Keratinocyte (primary cell): ENCODE measurements at regions not wholly inside any gene's neighbourhood (a gene's known extent, or its start where the extent isn't known, plus 50 kb on each side); places are given as distances from the start of the nearest gene placed in this dataset.
A peak's percentile ranks its signal among the peaks of the same experiment; 100 is the strongest.

Experiments used
- DNase-seq: peaks from one replicate; pipeline ENCODE4 v3.0.0-alpha.2; 2011; ENCODE audit warnings: low read depth, missing footprints, low spot score
- FAIRE-seq: peaks from 2 replicates; lab custom pipeline; 2011; peaks lifted over from hg19 to GRCh38; lab: Jason Lieb, UNC
- H2AFZ ChIP-seq: 2 replicates; pipeline ENCODE4 v1.6.0; 2012; ENCODE audit warnings: low read length, control low read depth, inconsistent platforms; ENCODE audit not compliant: control insufficient read depth
- H3K27ac ChIP-seq: 2 replicates; pipeline ENCODE4 v1.5.1; 2011; ENCODE audit warnings: low read length; ENCODE audit not compliant: control insufficient read depth, insufficient read depth
- H3K27me3 ChIP-seq: 3 replicates; pipeline ENCODE4 v1.6.0; 2011; ENCODE audit warnings: low read length; ENCODE audit not compliant: control insufficient read depth, insufficient read depth; ENCODE audit errors: extremely low read depth
- H3K36me3 ChIP-seq, 2 experiments: 2 replicates in 1 of 2; 3 replicates in 1 of 2; pipeline ENCODE4 v1.5.1; 2011; ENCODE audit warnings: low read length in 2 of 2, mild to moderate bottlenecking in 1 of 2; ENCODE audit not compliant: control insufficient read depth in 2 of 2, insufficient read depth in 2 of 2; ENCODE audit errors: extremely low read depth in 1 of 2
- H3K4me1 ChIP-seq: 3 replicates; pipeline ENCODE4 v1.5.1; 2011; ENCODE audit warnings: low read length; ENCODE audit not compliant: control insufficient read depth, insufficient read depth; ENCODE audit errors: extremely low read depth
- H3K4me2 ChIP-seq: 3 replicates; pipeline ENCODE4 v1.6.0; 2011; ENCODE audit warnings: low read depth, low read length; ENCODE audit not compliant: control insufficient read depth, insufficient read depth; ENCODE audit errors: extremely low read depth
- H3K4me3 ChIP-seq, 3 experiments: fragments of 200-600 bp in 1 of 3; sonication (generic) in 1 of 3; 2 replicates in 2 of 3; 3 replicates in 1 of 3; pipeline ENCODE4 v1.5.1; 2011 to 2016; ENCODE audit warnings: low read length in 3 of 3, mild to moderate bottlenecking in 3 of 3, control low read depth in 2 of 3, inconsistent platforms in 1 of 3, low read depth in 1 of 3, mixed read lengths in 1 of 3, mixed run types in 1 of 3, moderate library complexity in 1 of 3; ENCODE audit not compliant: control insufficient read depth in 2 of 3, insufficient read depth in 2 of 3; ENCODE audit errors: extremely low read depth in 1 of 3
- H3K79me2 ChIP-seq: 2 replicates; pipeline ENCODE4 v1.6.0; 2012; ENCODE audit warnings: low read length; ENCODE audit not compliant: control insufficient read depth, insufficient read depth
- H3K9ac ChIP-seq: 3 replicates; pipeline ENCODE4 v1.6.0; 2011; ENCODE audit warnings: low read length; ENCODE audit not compliant: control insufficient read depth, insufficient read depth; ENCODE audit errors: extremely low read depth
- H3K9me1 ChIP-seq: 3 replicates; pipeline ENCODE4 v1.6.0; 2011; ENCODE audit warnings: low read length; ENCODE audit not compliant: control insufficient read depth, insufficient read depth; ENCODE audit errors: extremely low read depth
- H3K9me3 ChIP-seq: 2 replicates; pipeline ENCODE4 v1.5.1; 2012; ENCODE audit warnings: low read depth, low read length; ENCODE audit not compliant: control insufficient read depth
- H4K20me1 ChIP-seq: 3 replicates; pipeline ENCODE4 v1.6.0; 2011; ENCODE audit warnings: low read length; ENCODE audit not compliant: control insufficient read depth, insufficient read depth; ENCODE audit errors: extremely low read depth
- EZH2 ChIP-seq: IDR thresholded peaks from one replicate; pipeline ENCODE4 v1.6.1; 2012; ENCODE audit warnings: inconsistent platforms, mild to moderate bottlenecking, low read length, moderate library complexity
- dilution Hi-C: fragments of 300-500 bp; cut with MboI; formaldehyde crosslinking; loops from one replicate; pipeline ENCODE4 v1.7.0; 2020; ENCODE audit warnings: low sequenced_read_pairs; ENCODE audit not compliant: extremely low pct_ligation_motif_present
- TF ChIP-seq, protein P1 (sequence below), 3 experiments: IDR thresholded peaks in 1 of 3; conservative IDR thresholded peaks in 1 of 3; optimal IDR thresholded peaks in 1 of 3; 2 replicates in 2 of 3; 3 replicates in 1 of 3; pipeline versions ENCODE3 to v1.5.1; 2011; ENCODE audit warnings: low read length in 3 of 3, mild to moderate bottlenecking in 3 of 3, moderate library complexity in 2 of 3, control low read depth in 1 of 3, inconsistent platforms in 1 of 3; ENCODE audit not compliant: insufficient read depth in 2 of 3; ENCODE audit errors: extremely low read depth in 1 of 3

DNA sequence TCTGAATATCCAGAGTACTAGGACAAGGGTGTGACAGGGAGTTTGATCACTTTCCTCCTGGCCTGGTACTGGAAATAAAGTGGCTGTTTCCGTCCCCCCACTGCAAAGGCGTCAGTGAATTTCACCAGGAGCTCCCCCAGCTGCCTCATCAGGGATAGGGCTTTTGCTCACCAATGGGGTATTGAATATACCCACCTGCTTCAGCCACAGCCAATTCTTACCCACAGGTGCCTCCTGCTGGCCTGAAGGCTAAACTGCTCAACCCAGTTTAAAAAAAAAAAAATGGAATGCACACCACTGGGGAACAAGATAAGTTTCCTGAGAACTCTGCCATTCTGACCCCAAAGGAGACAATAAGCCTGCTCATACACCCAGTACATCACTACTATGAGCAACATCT, 65.3 kb upstream of the MS4A8 start:
- Histone ChIP-seq H3K79me2 (no peaks in the 10 kb centered on the region), H3K4me3 (no peak overlapping the region), H3K4me1 (no peaks in the 10 kb centered on the region), H3K27me3 (no peaks in the 10 kb centered on the region), H2AFZ (no peak overlapping the region), H3K27ac (no peak overlapping the region), H3K9me3 (no peaks in the 10 kb centered on the region), H3K9ac (no peak overlapping the region), H3K36me3 (no peaks in the 10 kb centered on the region), H3K9me1 (no peaks in the 10 kb centered on the region), H4K20me1 (no peaks in the 10 kb centered on the region), H3K4me2 (no peak overlapping the region)
- TF ChIP-seq, protein P1, sequence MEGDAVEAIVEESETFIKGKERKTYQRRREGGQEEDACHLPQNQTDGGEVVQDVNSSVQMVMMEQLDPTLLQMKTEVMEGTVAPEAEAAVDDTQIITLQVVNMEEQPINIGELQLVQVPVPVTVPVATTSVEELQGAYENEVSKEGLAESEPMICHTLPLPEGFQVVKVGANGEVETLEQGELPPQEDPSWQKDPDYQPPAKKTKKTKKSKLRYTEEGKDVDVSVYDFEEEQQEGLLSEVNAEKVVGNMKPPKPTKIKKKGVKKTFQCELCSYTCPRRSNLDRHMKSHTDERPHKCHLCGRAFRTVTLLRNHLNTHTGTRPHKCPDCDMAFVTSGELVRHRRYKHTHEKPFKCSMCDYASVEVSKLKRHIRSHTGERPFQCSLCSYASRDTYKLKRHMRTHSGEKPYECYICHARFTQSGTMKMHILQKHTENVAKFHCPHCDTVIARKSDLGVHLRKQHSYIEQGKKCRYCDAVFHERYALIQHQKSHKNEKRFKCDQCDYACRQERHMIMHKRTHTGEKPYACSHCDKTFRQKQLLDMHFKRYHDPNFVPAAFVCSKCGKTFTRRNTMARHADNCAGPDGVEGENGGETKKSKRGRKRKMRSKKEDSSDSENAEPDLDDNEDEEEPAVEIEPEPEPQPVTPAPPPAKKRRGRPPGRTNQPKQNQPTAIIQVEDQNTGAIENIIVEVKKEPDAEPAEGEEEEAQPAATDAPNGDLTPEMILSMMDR (optimal IDR thresholded peaks at IDR 0.05 in 1 of 3, IDR thresholded peaks at IDR 0.05 in 1 of 3, conservative IDR thresholded peaks at IDR 0.05 in 1 of 3; ENCODE audit: extremely low read depth in 1 of 3, insufficient read depth in 2 of 3, low read length in 3 of 3), result peak in 1 of 3 experiments; percentile 49
- no peak for TF ChIP-seq EZH2
- DNase-seq, result no peak
- dilution Hi-C loops, result no loop called here
- no peak for FAIRE-seq

DNA sequence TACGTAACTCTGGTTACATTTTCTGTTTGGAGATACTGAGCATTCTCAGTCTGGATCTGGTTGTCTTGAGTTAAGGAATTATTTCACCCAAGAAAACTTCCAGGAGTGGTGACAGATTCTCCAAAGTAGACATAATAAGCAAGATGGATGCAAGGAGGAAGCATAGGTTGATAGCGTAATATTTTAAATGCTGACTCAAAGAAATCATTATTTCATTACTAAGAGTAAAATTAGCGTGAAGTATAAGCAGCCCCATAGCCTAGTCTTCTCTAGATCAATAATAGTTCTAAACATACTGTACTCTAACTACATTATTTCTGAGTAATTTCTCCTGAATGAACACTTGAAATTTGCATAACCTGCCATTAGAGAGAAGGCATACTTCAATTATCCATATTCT, 57.5 kb upstream of the MS4A8 start:
- no peak overlapping the region for H3K4me2 ChIP-seq
- H3K4me3 ChIP-seq, result no peak overlapping the region
- no peaks in the 10 kb centered on the region for H3K36me3 ChIP-seq
- no peak overlapping the region for H3K9ac ChIP-seq
- no peaks in the 10 kb centered on the region for H3K9me3 ChIP-seq
- H3K9me1 ChIP-seq, result no peaks in the 10 kb centered on the region
- dilution Hi-C loops, result no loop called here
- H3K27ac ChIP-seq, result no peak overlapping the region
- H3K79me2 ChIP-seq, result no peaks in the 10 kb centered on the region
- no peaks in the 10 kb centered on the region for H3K4me1 ChIP-seq
- no peaks in the 10 kb centered on the region for H4K20me1 ChIP-seq
- no peaks in the 10 kb centered on the region for H3K27me3 ChIP-seq
- TF ChIP-seq, protein P1 (optimal IDR thresholded peaks at IDR 0.05 in 1 of 3, IDR thresholded peaks at IDR 0.05 in 1 of 3, conservative IDR thresholded peaks at IDR 0.05 in 1 of 3; ENCODE audit: extremely low read depth in 1 of 3, insufficient read depth in 2 of 3, low read length in 3 of 3), result no peak
- TF ChIP-seq EZH2, result no peak
- FAIRE-seq (no peak), DNase-seq (no peak)
- H2AFZ ChIP-seq, result no peak overlapping the region
